GM12891 (cell line): ENCODE measurements at regions not wholly inside any gene's neighbourhood (a gene's known extent, or its start where the extent isn't known, plus 50 kb on each side); places are given as distances from the start of the nearest gene placed in this dataset.

Source experiments
- PAX5 ChIP-seq: IDR thresholded peaks from 2 replicates; pipeline ENCODE4 v1.6.1; 2011; ENCODE audit warnings: low read length, moderate library complexity, mild to moderate bottlenecking; ENCODE audit not compliant: insufficient read depth, severe bottlenecking
- POLR2A ChIP-seq: IDR thresholded peaks from 2 replicates; pipeline ENCODE4 v1.6.1; 2011; ENCODE audit warnings: low read depth, low read length, control low read depth
- POLR2AphosphoS5 ChIP-seq: IDR thresholded peaks from 2 replicates; pipeline ENCODE4 v1.6.1; 2011; ENCODE audit warnings: low read depth, low read length, control low read depth
- POU2F2 ChIP-seq: IDR thresholded peaks from 2 replicates; pipeline ENCODE4 v1.6.1; 2011; ENCODE audit warnings: low read depth, mild to moderate bottlenecking, control low read depth, low read length, moderate library complexity
- SPI1 ChIP-seq: IDR thresholded peaks from 2 replicates; pipeline ENCODE4 v1.6.1; 2011; ENCODE audit warnings: low read depth, low read length, control low read depth
- TAF1 ChIP-seq: IDR thresholded peaks from 2 replicates; pipeline ENCODE4 v1.6.1; 2011; ENCODE audit warnings: low read depth, low read length, control low read depth

DNA sequence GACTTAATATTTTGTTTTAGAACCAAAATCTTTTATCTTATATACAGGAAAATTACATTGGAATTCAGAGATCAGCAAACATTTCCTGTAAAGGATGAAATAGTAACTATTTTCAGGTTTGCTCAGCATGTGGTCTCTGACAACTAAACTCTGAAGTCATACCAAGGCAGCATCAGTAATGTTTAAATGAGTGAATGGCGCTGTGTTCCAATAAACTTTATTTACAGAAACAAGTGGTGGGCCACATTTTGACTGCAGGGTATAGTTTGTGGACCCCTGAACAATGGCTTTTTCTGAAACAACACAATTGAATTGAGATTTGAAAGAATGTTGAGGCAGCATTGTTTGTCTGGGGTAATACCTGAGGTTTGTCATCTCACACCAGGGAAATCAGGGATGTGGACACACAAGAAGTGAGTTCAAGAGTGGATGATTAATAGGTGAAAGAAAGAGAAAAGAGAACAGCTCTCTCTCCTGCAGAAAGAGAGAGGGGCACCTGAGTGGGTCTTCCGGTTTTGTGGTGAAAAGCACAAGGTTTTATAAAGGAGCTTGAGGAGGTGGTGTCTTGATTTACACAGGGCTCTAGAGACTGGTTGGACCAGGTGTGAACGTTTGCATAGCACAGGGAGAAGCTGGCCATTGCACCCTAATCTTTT is 113.5 kb upstream of the VPREB1 start:
- TF ChIP-seq TAF1 = no peak
- TF ChIP-seq POLR2A = no peak
- TF ChIP-seq POLR2AphosphoS5 = no peak
- no peak for TF ChIP-seq PAX5
- TF ChIP-seq POU2F2 = no peak
- no peak for TF ChIP-seq SPI1
